Activated CD4-positive, alpha-beta T cell treated with anti-CD3 and anti-CD28 coated beads, Interleukin-2, amount 10 ng/mL, durations not matched to agents 24 days and 14 days (primary cell): ENCODE measurements at regions not wholly inside any gene's neighbourhood (a gene's known extent, or its start where the extent isn't known, plus 50 kb on each side); places are given as distances from the start of the nearest gene placed in this dataset.

Experiments used
- DNase-seq: peaks from one replicate; pipeline ENCODE4 v3.0.0; 2022
- H3K27ac Mint-ChIP-seq: one replicate; pipeline ENCODE4 v1.8.0; 2022; ENCODE audit warnings: mild to moderate bottlenecking, mixed read lengths
- H3K27me3 Mint-ChIP-seq: one replicate; pipeline ENCODE4 v1.8.0; 2022; ENCODE audit warnings: mixed read lengths
- H3K36me3 Mint-ChIP-seq: one replicate; pipeline ENCODE4 v1.8.0; 2022; ENCODE audit warnings: low read depth, mild to moderate bottlenecking, mixed read lengths
- H3K4me1 Mint-ChIP-seq: one replicate; pipeline ENCODE4 v1.8.0; 2021; ENCODE audit warnings: mixed read lengths
- H3K4me3 Mint-ChIP-seq: one replicate; pipeline ENCODE4 v1.8.0; 2022; ENCODE audit warnings: mild to moderate bottlenecking, moderate library complexity, mixed read lengths
- H3K9me3 Mint-ChIP-seq: one replicate; pipeline ENCODE4 v1.8.0; 2021; ENCODE audit warnings: mixed read lengths
- intact Hi-C: fragments of 100-400 bp; cut with micrococcal nuclease; formaldehyde crosslinking; loops from one replicate; pipeline ENCODE4 v1.15.1; 2023

- intact Hi-C loops = loop anchor here (10.0 kb wide), 1 partner anchor 695 kb away; no protein-coding TSS in a partner anchor
- H3K4me3 Mint-ChIP-seq = peak overlapping the region; percentile 12
- peaks cover 8% of the 10 kb centered on the region for H3K4me1 Mint-ChIP-seq
- no peaks in the 10 kb centered on the region for H3K27me3 Mint-ChIP-seq
- DNase-seq = peak; percentile 56
- H3K36me3 Mint-ChIP-seq = no peaks in the 10 kb centered on the region
- H3K27ac Mint-ChIP-seq = peak overlapping the region; percentile 84
- H3K9me3 Mint-ChIP-seq = no peaks in the 10 kb centered on the region
These were observed 415.3 kb upstream of the CADM1 start for GRCh38 chr11:115919341-115920091.

- DNase-seq = no peak
- Mint-ChIP-seq H3K36me3 (no peaks in the 10 kb centered on the region), H3K9me3 (no peaks in the 10 kb centered on the region), H3K4me1 (peaks cover 8% of the 10 kb centered on the region), H3K27ac (no peak overlapping the region), H3K4me3 (no peak overlapping the region), H3K27me3 (no peaks in the 10 kb centered on the region)
- intact Hi-C loops = no loop called here
These were observed 414.4 kb upstream of the CADM1 start for GRCh38 chr11:115918576-115918975.

- intact Hi-C loops = no loop called here
- Mint-ChIP-seq H3K36me3 (no peaks in the 10 kb centered on the region), H3K4me3 (no peak overlapping the region), H3K4me1 (peaks cover 8% of the 10 kb centered on the region), H3K27ac (no peak overlapping the region), H3K9me3 (no peaks in the 10 kb centered on the region), H3K27me3 (no peaks in the 10 kb centered on the region)
- no peak for DNase-seq
These were observed 412.4 kb upstream of the CADM1 start for GRCh38 chr11:115916608-115917007.

GRCh38 chr11:115912484-115912945 is 408.3 kb upstream of the CADM1 start:
- no peaks in the 10 kb centered on the region for H3K36me3 Mint-ChIP-seq
- H3K9me3 Mint-ChIP-seq = no peaks in the 10 kb centered on the region
- no peaks in the 10 kb centered on the region for H3K27me3 Mint-ChIP-seq
- H3K4me3 Mint-ChIP-seq = no peak overlapping the region
- DNase-seq = no peak
- intact Hi-C loops = no loop called here
- H3K4me1 Mint-ChIP-seq = no peaks in the 10 kb centered on the region
- no peak overlapping the region for H3K27ac Mint-ChIP-seq

GRCh38 chr11:115911613-115912346 is 407.6 kb upstream of the CADM1 start:
- no peaks in the 10 kb centered on the region for H3K36me3 Mint-ChIP-seq
- no peak overlapping the region for H3K4me3 Mint-ChIP-seq
- no peak for DNase-seq
- H3K9me3 Mint-ChIP-seq = no peaks in the 10 kb centered on the region
- no peaks in the 10 kb centered on the region for H3K4me1 Mint-ChIP-seq
- intact Hi-C loops = no loop called here
- no peak overlapping the region for H3K27ac Mint-ChIP-seq
- no peaks in the 10 kb centered on the region for H3K27me3 Mint-ChIP-seq

- no peaks in the 10 kb centered on the region for H3K9me3 Mint-ChIP-seq
- intact Hi-C loops = no loop called here
- no peaks in the 10 kb centered on the region for H3K36me3 Mint-ChIP-seq
- no peak for DNase-seq
- no peaks in the 10 kb centered on the region for H3K27me3 Mint-ChIP-seq
- no peaks in the 10 kb centered on the region for H3K4me1 Mint-ChIP-seq
- H3K27ac Mint-ChIP-seq = no peak overlapping the region
- no peak overlapping the region for H3K4me3 Mint-ChIP-seq
These were observed 406.2 kb upstream of the CADM1 start for GRCh38 chr11:115910379-115910778.

- DNase-seq = no peak
- Mint-ChIP-seq H3K4me3 (no peak overlapping the region), H3K27ac (no peak overlapping the region), H3K36me3 (no peaks in the 10 kb centered on the region), H3K27me3 (no peaks in the 10 kb centered on the region), H3K4me1 (no peaks in the 10 kb centered on the region), H3K9me3 (no peaks in the 10 kb centered on the region)
- intact Hi-C loops = no loop called here
These were observed 402.0 kb upstream of the CADM1 start for GRCh38 chr11:115906171-115906570.

- Mint-ChIP-seq H3K27me3 (no peaks in the 10 kb centered on the region), H3K4me1 (no peaks in the 10 kb centered on the region), H3K36me3 (no peaks in the 10 kb centered on the region), H3K27ac (no peak overlapping the region), H3K4me3 (no peak overlapping the region), H3K9me3 (no peaks in the 10 kb centered on the region)
- no peak for DNase-seq
- intact Hi-C loops = no loop called here
These were observed 401.3 kb upstream of the CADM1 start for GRCh38 chr11:115905341-115906000.

GRCh38 chr11:115903179-115903578 is 399.0 kb upstream of the CADM1 start:
- no peak overlapping the region for H3K4me3 Mint-ChIP-seq
- no peaks in the 10 kb centered on the region for H3K27me3 Mint-ChIP-seq
- H3K9me3 Mint-ChIP-seq = peaks cover 9% of the 10 kb centered on the region
- intact Hi-C loops = no loop called here
- H3K36me3 Mint-ChIP-seq = no peaks in the 10 kb centered on the region
- H3K27ac Mint-ChIP-seq = no peak overlapping the region
- DNase-seq = no peak
- H3K4me1 Mint-ChIP-seq = no peaks in the 10 kb centered on the region

GRCh38 chr11:115901069-115901468 is 396.9 kb upstream of the CADM1 start:
- intact Hi-C loops = no loop called here
- DNase-seq = no peak
- Mint-ChIP-seq H3K36me3 (no peaks in the 10 kb centered on the region), H3K4me1 (no peaks in the 10 kb centered on the region), H3K27ac (no peak overlapping the region), H3K4me3 (no peak overlapping the region), H3K27me3 (no peaks in the 10 kb centered on the region), H3K9me3 (peaks cover 10% of the 10 kb centered on the region)

GRCh38 chr11:115900111-115900510 is 395.9 kb upstream of the CADM1 start:
- no peak overlapping the region for H3K27ac Mint-ChIP-seq
- H3K36me3 Mint-ChIP-seq = no peaks in the 10 kb centered on the region
- peaks cover 10% of the 10 kb centered on the region for H3K9me3 Mint-ChIP-seq
- no peak for DNase-seq
- no peaks in the 10 kb centered on the region for H3K4me1 Mint-ChIP-seq
- H3K4me3 Mint-ChIP-seq = no peak overlapping the region
- intact Hi-C loops = no loop called here
- no peaks in the 10 kb centered on the region for H3K27me3 Mint-ChIP-seq

GRCh38 chr11:115897707-115898106 is 393.5 kb upstream of the CADM1 start:
- Mint-ChIP-seq H3K4me1 (no peaks in the 10 kb centered on the region), H3K27me3 (no peaks in the 10 kb centered on the region), H3K4me3 (no peak overlapping the region), H3K27ac (no peak overlapping the region), H3K36me3 (no peaks in the 10 kb centered on the region), H3K9me3 (peaks cover 10% of the 10 kb centered on the region)
- no peak for DNase-seq
- intact Hi-C loops = no loop called here

- intact Hi-C loops = no loop called here
- H3K27ac Mint-ChIP-seq = no peak overlapping the region
These were observed 391.9 kb upstream of the CADM1 start for GRCh38 chr11:115896084-115896483.

GRCh38 chr11:115895594-115895993 is 391.4 kb upstream of the CADM1 start:
- Mint-ChIP-seq H3K27me3 (no peaks in the 10 kb centered on the region), H3K36me3 (no peaks in the 10 kb centered on the region), H3K4me1 (no peaks in the 10 kb centered on the region), H3K9me3 (peaks cover 10% of the 10 kb centered on the region), H3K27ac (no peak overlapping the region), H3K4me3 (no peak overlapping the region)
- DNase-seq = no peak
- intact Hi-C loops = no loop called here

More at GRCh38 chr11:115896084-115896483, 391.9 kb upstream of the CADM1 start:
- Mint-ChIP-seq H3K4me1 (no peaks in the 10 kb centered on the region), H3K27me3 (no peaks in the 10 kb centered on the region), H3K4me3 (no peak overlapping the region), H3K36me3 (no peaks in the 10 kb centered on the region), H3K9me3 (peaks cover 10% of the 10 kb centered on the region)
- no peak for DNase-seq
